ENCODE measurements at regions not wholly inside any gene's neighbourhood (a gene's known extent, or its start where the extent isn't known, plus 50 kb on each side); places are given as distances from the start of the nearest gene placed in this dataset.

DNA sequence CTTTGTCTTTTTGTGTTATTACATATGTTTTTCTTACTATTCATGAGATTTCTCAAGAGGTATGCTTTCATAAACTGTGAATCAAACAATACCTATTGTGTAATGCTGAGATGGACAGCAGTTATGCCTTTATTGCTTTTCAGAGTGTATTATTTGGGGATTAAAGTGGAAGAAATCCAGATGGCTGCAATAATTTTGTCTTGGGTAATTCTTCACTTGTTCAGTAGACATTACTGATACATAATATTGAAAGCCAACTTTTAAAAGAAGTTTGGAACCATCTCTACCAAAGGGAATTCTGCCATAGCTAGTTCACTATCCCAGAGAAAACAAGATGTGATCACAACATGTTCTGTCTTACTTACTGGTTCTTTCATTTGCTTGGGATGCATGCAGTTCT is 253.4 kb upstream of the ZSWIM2 start:
- H3K27me3 ChIP-seq = no peaks in the 10 kb centered on the region
- no peak overlapping the region for H3K27ac ChIP-seq
- TF ChIP-seq POLR2A (IDR thresholded peaks at IDR 0.05) (no peak), EP300 (IDR thresholded peaks at IDR 0.05) (no peak)
- TF ChIP-seq, protein P1, sequence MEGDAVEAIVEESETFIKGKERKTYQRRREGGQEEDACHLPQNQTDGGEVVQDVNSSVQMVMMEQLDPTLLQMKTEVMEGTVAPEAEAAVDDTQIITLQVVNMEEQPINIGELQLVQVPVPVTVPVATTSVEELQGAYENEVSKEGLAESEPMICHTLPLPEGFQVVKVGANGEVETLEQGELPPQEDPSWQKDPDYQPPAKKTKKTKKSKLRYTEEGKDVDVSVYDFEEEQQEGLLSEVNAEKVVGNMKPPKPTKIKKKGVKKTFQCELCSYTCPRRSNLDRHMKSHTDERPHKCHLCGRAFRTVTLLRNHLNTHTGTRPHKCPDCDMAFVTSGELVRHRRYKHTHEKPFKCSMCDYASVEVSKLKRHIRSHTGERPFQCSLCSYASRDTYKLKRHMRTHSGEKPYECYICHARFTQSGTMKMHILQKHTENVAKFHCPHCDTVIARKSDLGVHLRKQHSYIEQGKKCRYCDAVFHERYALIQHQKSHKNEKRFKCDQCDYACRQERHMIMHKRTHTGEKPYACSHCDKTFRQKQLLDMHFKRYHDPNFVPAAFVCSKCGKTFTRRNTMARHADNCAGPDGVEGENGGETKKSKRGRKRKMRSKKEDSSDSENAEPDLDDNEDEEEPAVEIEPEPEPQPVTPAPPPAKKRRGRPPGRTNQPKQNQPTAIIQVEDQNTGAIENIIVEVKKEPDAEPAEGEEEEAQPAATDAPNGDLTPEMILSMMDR (IDR thresholded peaks at IDR 0.05) = no peak
- no peaks in the 10 kb centered on the region for H3K4me1 ChIP-seq
- no peaks in the 10 kb centered on the region for H3K9me3 ChIP-seq
- H3K36me3 ChIP-seq = no peaks in the 10 kb centered on the region
- DNase-seq (ENCODE audit: low spot score in 2 of 2) = no peak
- H3K4me3 ChIP-seq = no peak overlapping the region

DNA sequence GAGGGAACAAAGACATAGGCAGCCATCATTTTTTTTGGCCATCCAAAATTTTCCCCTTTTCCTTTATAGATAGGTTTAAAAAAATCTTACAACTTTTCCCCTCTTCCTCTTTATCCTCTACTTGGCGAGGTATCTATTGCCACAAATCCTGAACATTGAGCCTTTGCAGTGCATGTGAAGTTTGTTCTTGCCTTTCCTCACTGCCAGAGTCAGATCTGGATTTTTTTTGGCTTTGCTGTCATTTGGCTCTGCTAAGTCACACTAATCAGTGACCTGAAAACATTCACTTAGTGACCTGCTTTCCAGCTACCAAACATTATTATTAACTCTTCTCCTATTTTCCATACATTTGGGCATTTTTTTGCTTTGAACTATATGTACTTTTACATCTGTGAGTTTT is 249.2 kb upstream of the ZSWIM2 start:
- no peaks in the 10 kb centered on the region for H3K4me1 ChIP-seq
- H3K27me3 ChIP-seq = no peaks in the 10 kb centered on the region
- no peak for DNase-seq (ENCODE audit: low spot score in 2 of 2)
- no peak overlapping the region for H3K4me3 ChIP-seq
- no peak for TF ChIP-seq EP300 (IDR thresholded peaks at IDR 0.05)
- TF ChIP-seq, protein P1 (IDR thresholded peaks at IDR 0.05) = no peak
- TF ChIP-seq POLR2A (IDR thresholded peaks at IDR 0.05) = no peak
- no peaks in the 10 kb centered on the region for H3K9me3 ChIP-seq
- H3K36me3 ChIP-seq = no peaks in the 10 kb centered on the region
- no peak overlapping the region for H3K27ac ChIP-seq
- 80 to 82% methylated on average over 1 of the region's 1 CpG for WGBS, 2 donors

DNA sequence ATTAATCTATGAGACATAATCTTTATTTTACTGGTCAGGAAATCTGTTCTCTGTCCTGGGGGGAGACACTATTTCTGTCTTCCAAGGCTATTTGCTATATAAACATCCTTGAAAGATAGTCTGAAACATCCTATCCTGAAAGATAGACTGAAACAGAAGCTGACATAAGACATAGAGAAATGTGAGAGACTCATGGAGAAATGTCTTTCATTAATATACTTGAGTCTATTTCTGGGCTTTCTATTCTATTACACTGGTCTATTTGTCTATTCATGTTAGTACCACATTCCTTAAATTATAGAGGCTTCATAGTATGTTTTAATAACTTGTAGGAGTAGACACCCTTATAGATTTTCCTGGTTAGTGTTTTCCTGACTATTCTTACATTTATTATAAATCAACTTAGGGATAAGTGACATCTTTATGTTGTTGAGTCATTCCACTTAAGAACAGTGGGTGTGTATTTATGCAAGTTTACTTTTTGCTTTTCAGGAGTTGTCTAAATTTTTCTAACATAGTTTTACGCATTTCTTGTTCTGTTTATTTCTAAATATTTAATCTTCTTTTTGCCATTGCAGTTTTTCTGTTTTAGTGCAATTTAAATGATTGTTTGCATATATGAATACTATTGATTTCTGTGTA is 244.9 kb upstream of the ZSWIM2 start:
- H3K36me3 ChIP-seq = no peaks in the 10 kb centered on the region
- no peaks in the 10 kb centered on the region for H3K9me3 ChIP-seq
- H3K4me3 ChIP-seq = no peak overlapping the region
- no peak for DNase-seq (ENCODE audit: low spot score in 2 of 2)
- TF ChIP-seq EP300 (IDR thresholded peaks at IDR 0.05) = no peak
- TF ChIP-seq, protein P1 (IDR thresholded peaks at IDR 0.05) = no peak
- TF ChIP-seq POLR2A (IDR thresholded peaks at IDR 0.05) = no peak
- no peaks in the 10 kb centered on the region for H3K27me3 ChIP-seq
- H3K27ac ChIP-seq = no peak overlapping the region
- no peaks in the 10 kb centered on the region for H3K4me1 ChIP-seq
- WGBS, 2 donors = 72 to 94% methylated on average over 1 of the region's 1 CpG

DNA sequence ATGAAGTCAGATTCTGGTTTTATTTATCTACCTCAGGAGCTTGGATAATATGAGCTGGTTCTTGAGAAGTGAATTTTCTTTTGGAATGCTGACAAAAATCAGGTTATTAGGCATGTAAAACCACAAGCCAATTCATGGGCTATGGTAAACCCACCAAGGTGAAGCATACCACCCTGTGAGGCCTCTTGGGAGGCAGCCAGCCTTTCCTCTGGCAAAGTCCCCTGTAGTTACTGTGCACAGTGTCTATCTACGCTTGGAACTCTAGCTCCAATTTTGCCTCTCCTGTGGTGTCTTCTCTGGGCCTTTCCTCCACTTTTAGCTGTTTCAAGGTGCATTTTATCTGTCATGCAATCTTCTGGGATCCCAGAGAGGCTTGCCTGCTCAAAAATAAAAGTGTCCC is 242.7 kb upstream of the ZSWIM2 start:
- Histone ChIP-seq H3K27me3 (no peaks in the 10 kb centered on the region), H3K9me3 (no peaks in the 10 kb centered on the region), H3K4me3 (no peak overlapping the region), H3K36me3 (no peaks in the 10 kb centered on the region), H3K27ac (no peak overlapping the region), H3K4me1 (no peaks in the 10 kb centered on the region)
- 78 to 94% methylated on average over 1 of the region's 1 CpG for WGBS, 2 donors
- TF ChIP-seq, protein P1 (IDR thresholded peaks at IDR 0.05) = no peak
- TF ChIP-seq POLR2A (IDR thresholded peaks at IDR 0.05) (no peak), EP300 (IDR thresholded peaks at IDR 0.05) (no peak)
- no peak for DNase-seq (ENCODE audit: low spot score in 2 of 2)

DNA sequence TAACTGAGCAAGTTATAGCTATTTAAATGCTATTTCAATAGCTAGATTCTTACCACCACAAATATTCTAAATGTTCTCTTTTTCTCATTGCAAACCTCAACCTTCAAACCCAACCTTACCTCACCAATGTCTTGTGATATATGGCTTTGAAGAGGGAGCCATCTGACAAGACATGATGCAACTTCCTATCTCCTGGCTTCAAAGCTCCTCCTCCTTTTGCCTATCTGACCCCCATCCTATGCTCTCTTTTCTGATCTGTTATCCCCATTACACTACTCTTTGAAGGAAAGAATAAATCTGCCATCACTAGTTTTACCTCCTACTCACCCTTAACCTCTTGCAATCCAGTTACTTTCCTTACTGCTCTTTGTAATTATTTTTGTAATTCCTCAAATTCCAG is 235.6 kb upstream of the ZSWIM2 start:
- Histone ChIP-seq H3K9me3 (no peaks in the 10 kb centered on the region), H3K27ac (no peak overlapping the region), H3K36me3 (no peaks in the 10 kb centered on the region), H3K27me3 (no peaks in the 10 kb centered on the region), H3K4me3 (no peak overlapping the region), H3K4me1 (no peaks in the 10 kb centered on the region)
- TF ChIP-seq EP300 (IDR thresholded peaks at IDR 0.05) (no peak), POLR2A (IDR thresholded peaks at IDR 0.05) (no peak)
- TF ChIP-seq, protein P1 (IDR thresholded peaks at IDR 0.05) = no peak
- no peak for DNase-seq (ENCODE audit: low spot score in 2 of 2)

Data from tibial nerve (tissue), 4 donors.